A549 (cell line): ENCODE measurements at regions not wholly inside any gene's neighbourhood (a gene's known extent, or its start where the extent isn't known, plus 50 kb on each side); places are given as distances from the start of the nearest gene placed in this dataset.

Experiments used
- ATAC-seq, 2 experiments: fragments of 200-7000 bp in 1 of 2; fragments of >200 bp in 1 of 2; cut with Nextera tagmentation in 1 of 2; cut with Tn5 transposase in 1 of 2; 3 replicates each; pipeline versions ENCODE4 v1.8.0 to v1.9.1; 2018 to 2020; ENCODE audit warnings: mild to moderate bottlenecking in 1 of 2, moderate library complexity in 1 of 2
- CTCF ChIA-PET: fragments of 300-600 bp; sonication (Branson Sonifier 250); formaldehyde crosslinking; extraction: SDS; loops from one replicate; lab custom pipeline; 2021; ENCODE audit warnings: antibody characterized with exemption, inconsistent platforms; lab: Yijun Ruan, JAX
- POLR2A ChIA-PET: fragments of 350-600 bp; formaldehyde crosslinking; extraction: SDS; loops from one replicate; lab custom pipeline; 2021; ENCODE audit warnings: antibody characterized with exemption, inconsistent platforms; lab: Yijun Ruan, JAX
- DNase-seq, 2 experiments: peaks; one replicate each; pipeline versions ENCODE4 v3.0.0 to v3.0.0-alpha.2; 2011 to 2016; ENCODE audit warnings: low read depth in 1 of 2, low spot score in 1 of 2
- FAIRE-seq: peaks from 2 replicates; lab custom pipeline; 2011; peaks lifted over from hg19 to GRCh38; lab: Jason Lieb, UNC
- H3K27ac ChIP-seq, 2 experiments: fragments of >200 bp; sonication (Bioruptor Twin); formaldehyde crosslinking; 3 replicates each; pipeline ENCODE4 v1.5.1; 2016 to 2017
- H3K4me1 ChIP-seq: fragments of >200 bp; sonication (Bioruptor Twin); formaldehyde crosslinking; 3 replicates; pipeline ENCODE4 v1.6.1; 2016
- H3K4me2 ChIP-seq: fragments of >200 bp; sonication (Bioruptor Twin); formaldehyde crosslinking; 3 replicates; pipeline ENCODE4 v1.6.1; 2016
- H3K4me3 ChIP-seq: fragments of >200 bp; sonication (Bioruptor Twin); formaldehyde crosslinking; 3 replicates; pipeline ENCODE4 v1.5.1; 2016
- H3K9me3 ChIP-seq: fragments of >200 bp; sonication (Bioruptor Twin); formaldehyde crosslinking; 3 replicates; pipeline ENCODE4 v1.6.1; 2016
- CHD2 ChIP-seq: fragments of 150-350 bp; IDR thresholded peaks from 2 replicates; pipeline ENCODE4 v1.6.1; 2014; ENCODE audit warnings: low read length; ENCODE audit not compliant: partially characterized antibody
- CHD4 ChIP-seq: fragments of 200-600 bp; sonication (generic); IDR thresholded peaks from 2 replicates; pipeline ENCODE4 v1.6.1; 2016; ENCODE audit warnings: antibody characterized with exemption, mild to moderate bottlenecking, borderline replicate concordance
- CTCF ChIP-seq: fragments of >200 bp; sonication (Bioruptor Twin); formaldehyde crosslinking; IDR thresholded peaks from 3 replicates; pipeline ENCODE4 v1.5.1; 2016
- E2F6 ChIP-seq: IDR thresholded peaks from 2 replicates; pipeline ENCODE4 v1.6.1; 2012; ENCODE audit warnings: low read depth, borderline replicate concordance
- HES2 ChIP-seq: fragments of >200 bp; sonication (Bioruptor Twin); formaldehyde crosslinking; IDR thresholded peaks from 2 replicates; pipeline ENCODE4 v1.6.1; 2016
- HOXA7 ChIP-seq: fragments of 250-450 bp; sonication (Bioruptor Pico); IDR thresholded peaks from 2 replicates; pipeline ENCODE4 v1.5.0; 2020; ENCODE audit warnings: mild to moderate bottlenecking, moderate library complexity
- HOXB13 ChIP-seq: fragments of 250-450 bp; sonication (Bioruptor Pico); IDR thresholded peaks from 2 replicates; pipeline ENCODE4 v1.5.0; 2020; ENCODE audit warnings: low read depth, mild to moderate bottlenecking, moderate library complexity
- MAFK ChIP-seq: fragments of 450-650 bp; IDR thresholded peaks from 2 replicates; pipeline ENCODE4 v1.6.1; 2014; ENCODE audit not compliant: partially characterized antibody
- MAZ ChIP-seq: fragments of 150-350 bp; IDR thresholded peaks from 2 replicates; pipeline ENCODE4 v1.6.1; 2014; ENCODE audit warnings: antibody characterized with exemption, low read depth, low read length, borderline replicate concordance
- PBX3 ChIP-seq: IDR thresholded peaks from 2 replicates; pipeline ENCODE4 v1.6.1; 2012
- POLR2A ChIP-seq: IDR thresholded peaks from 2 replicates; pipeline ENCODE4 v1.6.1; 2012; ENCODE audit warnings: mild to moderate bottlenecking, low read length
- POLR2AphosphoS2 ChIP-seq: conservative IDR thresholded peaks from 2 replicates; pipeline ENCODE4 v1.6.1; 2012; ENCODE audit warnings: low read length, improper control_type of control experiment, inconsistent platforms
- RAD21 ChIP-seq, 2 experiments: fragments of >200 bp in 1 of 2; sonication (Bioruptor Twin) in 1 of 2; formaldehyde crosslinking in 1 of 2; IDR thresholded peaks in 1 of 2; conservative IDR thresholded peaks in 1 of 2; 2 replicates in 1 of 2; 3 replicates in 1 of 2; pipeline ENCODE4 v1.6.1; 2012 to 2018; ENCODE audit warnings: inconsistent platforms in 1 of 2
- RARB ChIP-seq: fragments of 250-450 bp; sonication (Bioruptor Pico); IDR thresholded peaks from 2 replicates; pipeline ENCODE4 v1.8.0; 2021; ENCODE audit warnings: mild to moderate bottlenecking, moderate library complexity
- RNF2 ChIP-seq: fragments of 200-600 bp; sonication (generic); IDR thresholded peaks from 2 replicates; pipeline ENCODE4 v1.6.1; 2016; ENCODE audit warnings: low read depth, mild to moderate bottlenecking, antibody characterized with exemption, moderate library complexity, borderline replicate concordance
- SMC3 ChIP-seq: fragments of >200 bp; sonication (Bioruptor Twin); formaldehyde crosslinking; IDR thresholded peaks from 3 replicates; pipeline ENCODE4 v1.6.1; 2018; ENCODE audit warnings: inconsistent platforms
- SREBF2 ChIP-seq: fragments of 450-650 bp; IDR thresholded peaks from 2 replicates; pipeline ENCODE4 v1.6.1; 2014; ENCODE audit warnings: mild to moderate bottlenecking, moderate library complexity
- ZC3H11A ChIP-seq: fragments of 450-650 bp; IDR thresholded peaks from 2 replicates; pipeline ENCODE4 v1.6.1; 2014; ENCODE audit warnings: antibody characterized with exemption, mild to moderate bottlenecking
- WGBS: methylation state at CpG from one replicate; pipeline ENCODE4 v1.1.6; 2017; ENCODE audit errors: missing lambda C conversion rate; 5-methylcytosine and 5-hydroxymethylcytosine counted together

- no peak for FAIRE-seq
- CTCF ChIA-PET, result interaction anchor here (0.7 to 0.9 kb wide), 4 partner anchors 16 to 444 kb away, joined by 3 to 4 read pairs (median 4); no protein-coding TSS in a partner anchor
- ATAC-seq, result peak; percentile 85 to 90
- TF ChIP-seq E2F6, result no peak
- peak; percentile 73 for TF ChIP-seq MAFK
- TF ChIP-seq SREBF2, result no peak
- peak; percentile 72 to 73 for TF ChIP-seq RAD21 (conservative IDR thresholded peaks at IDR 0.05 in 1 of 2, IDR thresholded peaks at IDR 0.05 in 1 of 2)
- TF ChIP-seq CTCF, result peak; percentile 68
- TF ChIP-seq HOXB13 (CRISPR knock-in tag), result no peak
- no peak for TF ChIP-seq ZC3H11A
- TF ChIP-seq PBX3, result no peak
- TF ChIP-seq SMC3, result peak; percentile 76
- WGBS, result 2% methylated on average over 4 of the region's 4 CpGs
- Histone ChIP-seq H3K4me1 (peaks cover 9% of the 10 kb centered on the region), H3K4me2 (peak overlapping the region; percentile 20; the same call in 1 of the 3 replicates), H3K4me3 (no peak overlapping the region), H3K27ac (no peak overlapping the region), H3K9me3 (no peaks in the 10 kb centered on the region)
- POLR2A ChIA-PET, result no interaction called here
- DNase-seq, result peak; percentile 28 to 57
Measured at GRCh38 chr6:145028144-145028818, 707.0 kb downstream of the EPM2A start.

GRCh38 chr6:145031001-145031400 is 704.3 kb downstream of the EPM2A start:
- Histone ChIP-seq H3K27ac (no peak overlapping the region), H3K9me3 (no peaks in the 10 kb centered on the region), H3K4me2 (no peak overlapping the region), H3K4me1 (peaks cover 5% of the 10 kb centered on the region), H3K4me3 (no peak overlapping the region)
- no peak for FAIRE-seq
- WGBS, result 47% methylated on average over 2 of the region's 2 CpGs
- ATAC-seq, result no peak
- POLR2A ChIA-PET, result no interaction called here
- CTCF ChIA-PET, result interaction anchor here (1.2 kb wide), 1 partner anchor 447 kb away, joined by 3 read pairs; no protein-coding TSS in a partner anchor
- TF ChIP-seq MAZ (no peak), CHD2 (no peak), POLR2A (no peak), CHD4 (no peak), POLR2AphosphoS2 (no peak), RNF2 (no peak), RAD21 (conservative IDR thresholded peaks at IDR 0.05 in 1 of 2, IDR thresholded peaks at IDR 0.05 in 1 of 2) (no peak), HOXA7 (no peak), RARB (CRISPR knock-in tag) (no peak), HOXB13 (CRISPR knock-in tag) (no peak)
- DNase-seq, result no peak

- ChIA-PET POLR2A (no interaction called here), CTCF (interaction anchor here (0.6 to 1.2 kb wide), 2 partner anchors 111 to 448 kb away, joined by 3 read pairs; no protein-coding TSS in a partner anchor)
- FAIRE-seq (no peak), DNase-seq (no peak), ATAC-seq (no peak)
- no peak overlapping the region for H3K4me2 ChIP-seq
- H3K9me3 ChIP-seq, result no peaks in the 10 kb centered on the region
- H3K27ac ChIP-seq, result no peak overlapping the region
- no peaks in the 10 kb centered on the region for H3K4me1 ChIP-seq
- H3K4me3 ChIP-seq, result no peak overlapping the region
- no peak for TF ChIP-seq HES2
- WGBS, result 67% methylated on average over 4 of the region's 4 CpGs
Measured at GRCh38 chr6:145031962-145032361, 703.4 kb downstream of the EPM2A start.
